ENCODE measurements at regions not wholly inside any gene's neighbourhood (a gene's known extent, or its start where the extent isn't known, plus 50 kb on each side); places are given as distances from the start of the nearest gene placed in this dataset.

- DNase-seq (ENCODE audit: low read depth), result no peak
- TF ChIP-seq CTCF (conservative IDR thresholded peaks at IDR 0.05; ENCODE audit: low read depth, low read length), result no peak
- no peak overlapping the region for H3K4me3 ChIP-seq (ENCODE audit: low read depth, low read length)
These were observed 170.0 kb downstream of the AHSP start for GRCh38 chr16:31697744-31698125.

GRCh38 chr16:31698901-31699300 is 171.2 kb downstream of the AHSP start:
- no peak for TF ChIP-seq CTCF (conservative IDR thresholded peaks at IDR 0.05; ENCODE audit: low read depth, low read length)
- no peak overlapping the region for H3K4me3 ChIP-seq (ENCODE audit: low read depth, low read length)
- no peak for DNase-seq (ENCODE audit: low read depth)

GRCh38 chr16:31699601-31700000 is 171.9 kb downstream of the AHSP start:
- no peak overlapping the region for H3K4me3 ChIP-seq (ENCODE audit: low read depth, low read length)
- DNase-seq (ENCODE audit: low read depth), result no peak
- TF ChIP-seq CTCF (conservative IDR thresholded peaks at IDR 0.05; ENCODE audit: low read depth, low read length), result no peak

GRCh38 chr16:31700200-31700529 is 172.5 kb downstream of the AHSP start:
- H3K4me3 ChIP-seq (ENCODE audit: low read depth, low read length), result peak overlapping the region; percentile 92
- DNase-seq (ENCODE audit: low read depth), result no peak
- TF ChIP-seq CTCF (conservative IDR thresholded peaks at IDR 0.05; ENCODE audit: low read depth, low read length), result no peak

GRCh38 chr16:31700530-31701388 is 172.8 kb upstream of the ZNF267 start:
- peak; percentile 81 for DNase-seq (ENCODE audit: low read depth)
- peak; percentile 26 for TF ChIP-seq CTCF (conservative IDR thresholded peaks at IDR 0.05; ENCODE audit: low read depth, low read length)

GRCh38 chr16:31701734-31702133 is 171.9 kb upstream of the ZNF267 start:
- TF ChIP-seq CTCF (conservative IDR thresholded peaks at IDR 0.05; ENCODE audit: low read depth, low read length), result no peak
- no peak overlapping the region for H3K4me3 ChIP-seq (ENCODE audit: low read depth, low read length)
- no peak for DNase-seq (ENCODE audit: low read depth)

More at GRCh38 chr16:31700530-31701388, 172.8 kb upstream of the ZNF267 start:
- peak overlapping the region; percentile 92 for H3K4me3 ChIP-seq (ENCODE audit: low read depth, low read length)

GRCh38 chr16:31702796-31703195 is 170.8 kb upstream of the ZNF267 start:
- DNase-seq (ENCODE audit: low read depth), result no peak
- TF ChIP-seq CTCF (conservative IDR thresholded peaks at IDR 0.05; ENCODE audit: low read depth, low read length), result no peak
- no peak overlapping the region for H3K4me3 ChIP-seq (ENCODE audit: low read depth, low read length)
